Naive B cell (primary cell): ENCODE measurements at regions not wholly inside any gene's neighbourhood (a gene's known extent, or its start where the extent isn't known, plus 50 kb on each side); places are given as distances from the start of the nearest gene placed in this dataset.

Experiments
- ATAC-seq, 2 donors: fragments of 150-1000 bp; cut with Tn5 transposase; 2 replicates each; pipeline ENCODE4 v1.10.0; 2021; ENCODE audit warnings: low read depth in 2 of 2, mild to moderate bottlenecking in 2 of 2, moderate library complexity in 2 of 2
- DNase-seq: peaks from one replicate; pipeline ENCODE4 v3.0.0; 2022
- H3K27ac Mint-ChIP-seq, 6 donors: one replicate each; pipeline ENCODE4 v1.8.0; 2020 to 2022; ENCODE audit warnings: mild to moderate bottlenecking in 6 of 6, mixed read lengths in 6 of 6, moderate library complexity in 5 of 6, inconsistent platforms in 2 of 6
- H3K27me3 Mint-ChIP-seq, 3 donors: one replicate each; pipeline ENCODE4 v1.8.0; 2021 to 2022; ENCODE audit warnings: mixed read lengths in 3 of 3, mild to moderate bottlenecking in 1 of 3
- H3K36me3 Mint-ChIP-seq, 2 donors: one replicate each; pipeline ENCODE4 v1.8.0; 2020 to 2022; ENCODE audit warnings: mixed read lengths in 2 of 2, inconsistent platforms in 1 of 2, mild to moderate bottlenecking in 1 of 2
- H3K4me1 Mint-ChIP-seq, 3 donors: one replicate each; pipeline ENCODE4 v1.8.0; 2020 to 2022; ENCODE audit warnings: mixed read lengths in 3 of 3, inconsistent platforms in 1 of 3, mild to moderate bottlenecking in 1 of 3, moderate library complexity in 1 of 3
- H3K4me3 Mint-ChIP-seq, 8 donors: one replicate each; pipeline ENCODE4 v1.8.0; 2020 to 2022; ENCODE audit warnings: mild to moderate bottlenecking in 8 of 8, mixed read lengths in 8 of 8, moderate library complexity in 8 of 8, inconsistent platforms in 2 of 8
- H3K9me3 Mint-ChIP-seq, 7 donors: one replicate each; pipeline ENCODE4 v1.8.0; 2020 to 2022; ENCODE audit warnings: mixed read lengths in 7 of 7, mild to moderate bottlenecking in 5 of 7, inconsistent platforms in 2 of 7, moderate library complexity in 1 of 7

DNA sequence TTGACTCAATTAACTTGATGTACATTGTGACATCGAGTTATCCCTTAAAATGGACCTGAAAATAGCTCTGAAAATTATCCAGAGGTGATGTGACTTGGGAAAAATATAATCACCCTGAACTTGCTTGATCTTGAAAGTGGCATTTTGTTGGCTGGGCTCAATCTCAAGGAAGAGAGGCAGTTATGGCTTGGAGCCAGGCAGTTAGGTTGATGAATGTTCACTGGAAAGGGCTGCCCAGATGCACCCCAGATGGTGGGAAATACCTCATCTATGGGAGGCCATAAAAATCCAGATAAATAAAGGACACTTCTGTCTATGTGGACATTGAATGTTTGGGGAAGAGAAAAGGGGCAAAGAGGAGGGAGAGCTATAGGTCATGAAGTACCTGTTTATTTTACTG, 55.7 kb upstream of the OR5AN1 start:
- Mint-ChIP-seq H3K27me3 (peaks cover 4 to 12% (median 10%) of the 10 kb centered on the region in 3 donors), H3K9me3 (peaks cover 0 to 17% (median 6%) of the 10 kb centered on the region in 7 donors), H3K4me3 (no peak overlapping the region), H3K36me3 (peaks cover 0 to 7% of the 10 kb centered on the region in 2 donors), H3K4me1 (peaks cover 0 to 7% (median 4%) of the 10 kb centered on the region in 3 donors), H3K27ac (peak overlapping the region in 1 of 6 donors; percentile 54)
- ATAC-seq (no peak), DNase-seq (no peak)

DNA sequence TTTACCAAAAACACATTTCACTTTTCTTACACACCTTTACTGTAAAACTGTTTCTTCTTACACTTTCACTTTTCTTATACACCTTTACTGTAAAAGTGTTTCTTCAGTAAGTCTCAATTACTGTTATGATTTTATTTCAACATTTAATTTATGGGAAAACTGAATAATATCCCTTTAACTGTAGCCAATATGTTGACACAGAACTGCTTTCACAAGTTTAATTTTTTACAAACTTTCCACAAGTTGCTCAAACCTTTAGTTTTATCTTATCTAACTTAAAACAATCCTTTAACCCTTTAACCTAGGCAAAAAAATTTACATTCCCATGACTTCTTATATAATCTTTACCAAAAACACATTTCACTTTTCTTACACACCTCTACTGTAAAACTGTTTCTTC, 63.3 kb upstream of the OR5AN1 start:
- Mint-ChIP-seq H3K27ac (peak overlapping the region in 1 of 6 donors; percentile 4), H3K27me3 (peaks cover 0 to 12% (median 10%) of the 10 kb centered on the region in 3 donors), H3K9me3 (peaks cover 0 to 17% (median 4%) of the 10 kb centered on the region in 7 donors), H3K4me1 (peaks cover 11 to 13% (median 13%) of the 10 kb centered on the region in 3 donors), H3K4me3 (no peak overlapping the region), H3K36me3 (no peaks in the 10 kb centered on the region)
- DNase-seq (no peak), ATAC-seq (no peak)

DNA sequence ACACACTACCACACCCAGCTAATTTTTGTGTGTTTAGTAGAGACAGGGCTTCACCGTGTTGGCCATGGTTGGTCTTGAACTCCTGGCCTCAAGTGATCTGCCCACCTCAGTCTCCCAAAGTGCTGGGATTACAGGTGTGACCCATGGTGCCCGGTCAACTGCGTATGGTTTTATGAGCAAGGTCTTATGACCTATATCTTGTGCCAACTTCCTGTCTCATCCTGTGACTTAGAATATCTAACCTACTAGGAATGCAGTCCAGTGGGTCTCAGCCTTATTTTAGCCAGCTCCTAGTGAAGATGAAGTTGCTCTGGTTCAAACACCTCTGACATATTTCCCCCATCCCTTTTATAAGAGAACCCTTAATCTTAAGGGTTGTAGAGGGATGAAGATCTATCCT, 66.1 kb upstream of the OR5AN1 start:
- Mint-ChIP-seq H3K4me1 (peaks cover 18 to 38% (median 23%) of the 10 kb centered on the region in 3 donors), H3K27ac (peak overlapping the region in 2 of 6 donors; percentile 30 to 49), H3K27me3 (no peaks in the 10 kb centered on the region), H3K36me3 (no peaks in the 10 kb centered on the region), H3K9me3 (peaks cover 0 to 17% (median 0%) of the 10 kb centered on the region in 7 donors), H3K4me3 (no peak overlapping the region)
- DNase-seq (no peak), ATAC-seq (no peak)

DNA sequence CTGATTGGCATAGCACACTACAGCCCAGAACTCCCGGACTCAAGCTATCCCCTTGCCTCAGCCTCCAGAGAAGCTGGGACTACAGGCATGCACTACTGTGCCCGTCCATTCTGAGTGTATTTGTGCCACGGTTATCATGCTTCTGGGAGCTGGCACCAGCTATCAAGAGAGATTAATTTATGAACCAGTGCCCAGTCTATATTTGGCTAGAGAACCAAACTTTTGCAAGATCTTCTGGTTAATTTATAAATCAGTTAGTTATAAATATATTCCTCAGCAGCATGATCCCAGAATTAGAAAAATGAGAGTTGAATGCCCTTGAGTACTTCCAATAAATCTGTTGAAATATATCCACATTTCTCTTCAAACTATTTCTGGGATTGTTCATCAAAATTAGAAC, 67.5 kb upstream of the OR5AN1 start:
- Mint-ChIP-seq H3K36me3 (no peaks in the 10 kb centered on the region), H3K4me1 (peaks cover 28 to 45% (median 30%) of the 10 kb centered on the region in 3 donors), H3K27me3 (no peaks in the 10 kb centered on the region), H3K9me3 (peaks cover 0 to 17% (median 0%) of the 10 kb centered on the region in 7 donors), H3K27ac (no peak overlapping the region), H3K4me3 (peak overlapping the region in 1 of 8 donors; percentile 74)
- ATAC-seq (no peak), DNase-seq (no peak)

DNA sequence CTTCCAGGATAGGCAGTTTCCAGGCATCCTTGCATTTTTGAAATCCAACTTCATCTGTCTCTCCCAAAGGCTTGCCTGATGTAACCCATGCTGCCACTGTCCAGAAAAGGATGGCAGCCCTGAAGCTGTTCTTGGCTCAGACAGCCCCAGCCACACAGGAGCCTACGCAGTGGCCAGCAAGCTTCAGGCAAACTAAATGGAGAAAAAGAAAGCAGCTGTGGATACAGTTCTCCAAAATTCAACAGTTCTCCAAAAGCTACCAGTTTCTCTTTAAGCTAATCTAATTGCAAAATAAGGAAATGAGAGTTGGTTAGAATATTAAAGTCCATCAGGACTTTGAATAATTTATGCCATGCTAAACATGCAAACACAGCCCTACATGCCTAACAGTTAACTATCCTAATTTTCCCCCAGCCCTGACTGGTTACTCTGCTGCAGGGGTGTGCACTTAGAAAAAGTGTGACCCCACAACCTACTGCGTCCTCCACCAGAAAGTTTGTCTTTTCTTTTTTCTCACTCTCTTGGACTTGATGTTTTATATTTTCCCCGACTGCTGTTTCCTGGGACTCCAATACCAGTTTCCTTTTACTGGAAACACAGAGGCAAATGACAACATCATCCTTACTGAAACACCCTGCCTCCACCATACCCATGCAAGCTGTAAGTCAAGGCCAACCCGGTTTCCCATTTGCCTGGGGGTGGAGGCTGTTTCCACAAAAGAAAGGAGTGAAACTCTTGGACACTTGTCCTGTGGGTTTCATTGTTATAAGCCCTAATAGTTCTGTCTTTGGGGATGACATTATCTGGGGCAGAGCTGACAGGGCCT, 69.1 kb upstream of the OR5AN1 start:
- DNase-seq (peak; percentile 46), ATAC-seq (peak; percentile 55 to 58)
- Mint-ChIP-seq H3K27ac (peak overlapping the region; percentile 54 to 93 (median 82)), H3K4me3 (peak overlapping the region in 7 of 8 donors; percentile 47 to 87 (median 69)), H3K36me3 (no peaks in the 10 kb centered on the region), H3K9me3 (peaks cover 0 to 11% (median 0%) of the 10 kb centered on the region in 7 donors), H3K27me3 (no peaks in the 10 kb centered on the region), H3K4me1 (peaks cover 42 to 61% (median 44%) of the 10 kb centered on the region in 3 donors)

DNA sequence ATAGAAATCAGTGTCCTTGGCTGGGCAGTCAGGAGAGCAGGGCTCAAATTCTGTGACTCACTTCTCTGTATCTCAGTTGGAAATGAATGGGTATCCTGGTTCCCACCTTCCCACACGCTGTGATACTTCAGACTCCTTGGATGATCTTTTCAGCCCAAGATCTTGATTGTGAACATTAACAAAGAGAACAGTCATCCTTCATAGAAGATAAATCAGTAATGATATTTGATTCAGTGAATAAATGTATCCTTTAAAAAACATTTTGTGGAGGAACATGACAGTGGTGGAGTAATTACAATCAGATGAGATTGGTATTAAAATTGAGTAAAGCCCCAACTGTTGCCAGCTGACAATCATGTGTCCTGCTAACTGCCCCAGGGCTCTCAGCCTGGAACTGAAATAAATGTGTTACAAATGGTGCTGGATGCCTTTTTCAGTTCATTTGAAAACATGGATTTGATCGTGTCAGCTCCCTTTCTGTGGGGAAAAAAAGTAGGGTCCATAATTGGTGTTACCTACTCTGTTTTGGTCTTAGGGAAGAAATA, 72.9 kb upstream of the OR5AN1 start:
- peak overlapping the region; percentile 79 to 99 (median 98) for H3K27ac Mint-ChIP-seq
- peaks cover 0 to 2% (median 0%) of the 10 kb centered on the region in 7 donors for H3K9me3 Mint-ChIP-seq
- no peak overlapping the region for H3K4me3 Mint-ChIP-seq
- ATAC-seq (no peak), DNase-seq (no peak)
- H3K4me1 Mint-ChIP-seq = peaks cover 58 to 83% (median 67%) of the 10 kb centered on the region in 3 donors
- no peaks in the 10 kb centered on the region for H3K27me3 Mint-ChIP-seq
- H3K36me3 Mint-ChIP-seq = peaks cover 0 to 12% of the 10 kb centered on the region in 2 donors

DNA sequence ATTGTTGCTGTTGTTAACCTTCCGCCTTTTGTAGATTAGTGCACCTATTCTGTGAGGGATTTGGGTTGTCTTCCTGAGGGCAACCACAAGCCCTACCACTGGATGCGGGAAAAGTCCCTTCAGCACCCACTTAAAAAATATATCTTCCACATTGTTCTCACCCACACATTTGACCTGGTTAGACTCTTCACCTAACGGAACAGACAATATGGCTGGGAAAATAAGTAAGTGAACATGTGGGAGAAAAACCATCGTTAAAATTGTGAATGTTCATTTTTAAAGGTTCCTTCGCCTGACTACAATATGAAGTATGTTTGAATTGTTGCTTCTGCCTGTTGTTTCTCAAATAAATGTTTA, 72.0 kb upstream of the MPEG1 start:
- peak overlapping the region; percentile 68 to 94 (median 84) for H3K4me3 Mint-ChIP-seq
- peak overlapping the region; percentile 98 to 99 (median 98) for H3K27ac Mint-ChIP-seq
- no peak for DNase-seq
- no peak for ATAC-seq
- peaks cover 7 to 22% of the 10 kb centered on the region in 2 donors for H3K36me3 Mint-ChIP-seq
- no peaks in the 10 kb centered on the region for H3K27me3 Mint-ChIP-seq
- H3K9me3 Mint-ChIP-seq = peaks cover 0 to 3% (median 0%) of the 10 kb centered on the region in 7 donors
- H3K4me1 Mint-ChIP-seq = peaks cover 61 to 87% (median 72%) of the 10 kb centered on the region in 3 donors

DNA sequence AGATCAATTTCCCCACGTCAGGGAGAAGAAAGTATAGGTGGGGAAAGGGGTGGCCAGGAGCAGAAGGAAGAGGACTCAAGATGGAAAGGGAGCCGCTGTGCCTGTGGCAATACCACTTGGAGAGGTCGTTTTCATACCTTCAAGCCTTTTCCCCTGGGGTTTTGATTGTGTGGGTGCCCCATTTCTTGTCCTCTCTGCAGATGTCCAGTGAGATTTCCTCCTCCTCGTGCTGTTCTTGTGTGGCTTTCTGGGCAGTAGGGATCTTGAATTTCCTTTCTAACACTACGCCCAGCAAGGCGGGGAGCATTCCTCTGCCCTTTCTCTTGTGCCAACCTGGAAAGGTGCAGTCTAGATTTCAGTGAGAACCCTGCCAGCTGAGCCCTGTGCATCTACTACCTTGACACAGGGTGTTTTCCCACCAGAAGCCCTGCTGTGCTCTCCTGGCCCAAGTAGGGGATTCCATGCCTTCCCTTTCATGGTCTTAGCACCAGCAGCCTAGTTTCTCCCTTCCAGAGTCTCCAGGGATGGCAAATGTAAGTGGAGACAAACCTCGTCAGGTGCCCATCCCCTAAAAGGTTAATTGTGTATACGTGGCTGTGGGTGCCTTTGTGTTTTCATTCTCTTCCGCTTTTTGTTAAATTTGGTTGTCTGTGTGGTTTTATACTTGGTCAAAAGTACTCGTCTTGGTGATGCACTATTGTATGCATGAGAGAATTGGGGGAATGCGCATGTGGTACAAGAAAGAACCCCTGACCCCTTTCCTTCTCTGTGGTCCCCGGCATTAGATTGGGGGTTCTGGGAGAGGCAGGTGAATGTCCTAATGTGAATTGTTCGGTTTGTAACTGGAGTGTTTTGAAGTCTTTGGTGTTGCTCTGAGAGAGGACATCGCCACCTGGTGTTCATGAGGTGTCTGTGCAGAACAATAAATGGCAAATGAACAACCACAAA, 71.4 kb upstream of the MPEG1 start:
- ATAC-seq = peak; percentile 87 to 89
- Mint-ChIP-seq H3K9me3 (peaks cover 0 to 3% (median 0%) of the 10 kb centered on the region in 7 donors), H3K4me3 (peak overlapping the region; percentile 68 to 94 (median 84)), H3K4me1 (peaks cover 54 to 86% (median 72%) of the 10 kb centered on the region in 3 donors), H3K36me3 (peaks cover 7 to 22% of the 10 kb centered on the region in 2 donors), H3K27ac (peak overlapping the region; percentile 98 to 99 (median 98)), H3K27me3 (no peaks in the 10 kb centered on the region)
- peak; percentile 90 for DNase-seq

DNA sequence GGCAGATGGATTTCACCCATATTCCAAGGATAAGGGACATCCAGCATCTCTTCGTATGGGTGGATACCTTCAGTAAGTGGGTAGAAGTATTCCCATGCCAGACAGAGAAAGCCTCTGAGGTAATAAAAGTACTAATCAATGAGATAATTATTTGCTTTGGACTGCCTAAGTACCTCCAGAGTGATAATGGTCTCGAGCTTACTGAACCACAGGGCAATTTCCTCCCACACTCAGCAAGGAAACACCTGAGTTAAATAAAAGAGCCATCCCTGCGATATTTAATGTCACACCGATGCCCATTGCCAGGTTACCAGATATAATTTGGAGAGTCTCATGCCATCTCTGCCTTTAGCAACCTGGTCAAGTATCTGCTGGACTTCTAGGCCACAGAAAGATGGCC, 70.6 kb upstream of the MPEG1 start:
- peaks cover 7 to 22% of the 10 kb centered on the region in 2 donors for H3K36me3 Mint-ChIP-seq
- peak overlapping the region; percentile 98 to 99 (median 98) for H3K27ac Mint-ChIP-seq
- peak overlapping the region; percentile 68 to 94 (median 84) for H3K4me3 Mint-ChIP-seq
- no peaks in the 10 kb centered on the region for H3K27me3 Mint-ChIP-seq
- peak; percentile 37 for DNase-seq
- peaks cover 0 to 3% (median 0%) of the 10 kb centered on the region in 7 donors for H3K9me3 Mint-ChIP-seq
- H3K4me1 Mint-ChIP-seq = peaks cover 49 to 85% (median 75%) of the 10 kb centered on the region in 3 donors
- peak in 1 of 2 donors; percentile 17 for ATAC-seq

DNA sequence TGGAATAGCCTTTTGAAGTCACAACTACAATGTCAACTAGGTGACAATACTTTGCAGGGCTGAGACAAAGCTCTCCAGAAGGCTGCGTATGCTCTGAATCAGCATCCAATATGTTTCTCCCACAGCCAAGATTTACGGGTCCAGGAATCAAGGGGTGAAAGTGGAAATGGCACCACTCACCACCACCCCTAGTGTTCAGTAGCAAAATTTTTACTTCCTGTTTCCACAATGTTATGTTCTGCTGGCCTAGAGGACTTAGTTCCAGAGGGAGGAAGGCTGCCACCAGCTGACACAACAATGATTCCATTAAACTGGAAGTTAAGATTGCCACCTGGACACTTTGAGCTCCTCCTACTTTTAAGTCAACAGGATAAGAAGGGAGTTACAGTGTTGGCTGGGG, 68.5 kb upstream of the MPEG1 start:
- DNase-seq = no peak

DNA sequence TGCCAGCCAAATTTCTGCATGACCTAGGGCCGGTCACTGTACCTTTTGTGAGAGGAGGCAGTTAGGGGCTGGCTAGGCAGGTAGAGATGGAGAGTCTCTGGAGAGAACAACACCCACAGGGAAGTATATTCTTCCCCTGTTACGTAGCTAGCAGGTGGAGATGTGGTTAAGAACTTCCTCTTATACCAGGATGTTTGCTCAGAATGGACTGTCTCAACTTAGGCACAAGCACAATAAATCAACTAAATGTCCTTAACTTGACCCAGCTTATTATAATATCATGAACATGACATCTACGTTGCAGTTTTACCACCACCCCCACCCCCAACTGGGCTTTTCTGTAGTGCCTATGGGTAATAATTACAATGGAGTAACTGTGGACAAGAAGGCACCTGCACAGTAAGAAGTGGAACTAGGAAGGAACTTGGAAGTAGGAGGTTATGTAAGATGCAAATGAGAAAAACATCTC, 60.7 kb upstream of the MPEG1 start:
- DNase-seq (peak; percentile 86), ATAC-seq (peak; percentile 93)
- Mint-ChIP-seq H3K4me1 (peaks cover 85 to 99% (median 99%) of the 10 kb centered on the region in 3 donors), H3K4me3 (peak overlapping the region; percentile 36 to 90 (median 80)), H3K9me3 (peaks cover 0 to 21% (median 7%) of the 10 kb centered on the region in 7 donors), H3K36me3 (peaks cover 11 to 28% of the 10 kb centered on the region in 2 donors), H3K27me3 (no peaks in the 10 kb centered on the region), H3K27ac (peak overlapping the region; percentile 99 to 100 (median 100))

More for the DNA sequence above, 68.5 kb upstream of the MPEG1 start:
- peaks cover 0 to 19% (median 7%) of the 10 kb centered on the region in 7 donors for H3K9me3 Mint-ChIP-seq
- H3K27me3 Mint-ChIP-seq = no peaks in the 10 kb centered on the region
- peaks cover 55 to 93% (median 84%) of the 10 kb centered on the region in 3 donors for H3K4me1 Mint-ChIP-seq
- peak overlapping the region in 2 of 6 donors; percentile 2 to 49 for H3K27ac Mint-ChIP-seq
- no peak for ATAC-seq
- H3K4me3 Mint-ChIP-seq = peak overlapping the region in 1 of 8 donors; percentile 59
- H3K36me3 Mint-ChIP-seq = peaks cover 22% of the 10 kb centered on the region in 2 donors

DNA sequence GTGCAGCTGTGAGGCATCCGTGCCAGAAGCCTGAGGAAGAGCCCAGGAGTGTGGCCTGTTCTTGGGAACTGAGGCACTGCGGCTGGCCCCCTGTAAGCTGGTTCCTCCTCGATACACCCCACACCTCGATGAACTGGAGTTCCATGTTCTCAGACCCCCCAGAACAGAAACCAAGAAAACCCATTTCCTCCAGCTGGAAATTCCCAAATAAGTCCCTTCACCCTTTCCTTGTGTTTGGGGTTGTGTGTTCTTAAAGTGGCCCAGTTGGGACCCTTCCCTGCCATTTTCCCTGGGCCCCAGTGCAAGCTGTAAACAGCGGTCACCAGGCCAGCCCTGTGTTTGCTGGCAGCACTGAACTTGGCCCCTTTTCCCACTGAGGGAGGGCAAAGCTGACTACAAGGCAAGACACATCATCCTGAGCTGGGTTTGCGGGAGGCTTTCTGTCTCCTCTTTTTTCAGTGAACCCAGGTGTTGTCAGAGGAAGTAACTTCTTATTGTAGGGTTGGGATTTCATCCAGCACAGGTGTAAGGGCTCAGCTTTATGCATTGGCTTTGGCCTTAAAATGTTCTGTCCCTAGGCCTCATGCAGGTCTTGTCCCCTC, 60.1 kb upstream of the MPEG1 start:
- peaks cover 0 to 18% (median 7%) of the 10 kb centered on the region in 7 donors for H3K9me3 Mint-ChIP-seq
- peaks cover 91 to 100% (median 100%) of the 10 kb centered on the region in 3 donors for H3K4me1 Mint-ChIP-seq
- H3K27me3 Mint-ChIP-seq = no peaks in the 10 kb centered on the region
- ATAC-seq (peak; percentile 12 to 22), DNase-seq (peak; percentile 17)
- peak overlapping the region; percentile 99 to 100 (median 100) for H3K27ac Mint-ChIP-seq
- H3K36me3 Mint-ChIP-seq = peaks cover 11 to 28% of the 10 kb centered on the region in 2 donors
- H3K4me3 Mint-ChIP-seq = peak overlapping the region; percentile 36 to 90 (median 82)
